ENCODE measurements at regions not wholly inside any gene's neighbourhood (a gene's known extent, or its start where the extent isn't known, plus 50 kb on each side); places are given as distances from the start of the nearest gene placed in this dataset.
"Not testable (repeated sequence)": the region's sequence is repeated elsewhere in the genome, so short reads cannot be mapped to it uniquely, and the experiment has no call there.

DNA sequence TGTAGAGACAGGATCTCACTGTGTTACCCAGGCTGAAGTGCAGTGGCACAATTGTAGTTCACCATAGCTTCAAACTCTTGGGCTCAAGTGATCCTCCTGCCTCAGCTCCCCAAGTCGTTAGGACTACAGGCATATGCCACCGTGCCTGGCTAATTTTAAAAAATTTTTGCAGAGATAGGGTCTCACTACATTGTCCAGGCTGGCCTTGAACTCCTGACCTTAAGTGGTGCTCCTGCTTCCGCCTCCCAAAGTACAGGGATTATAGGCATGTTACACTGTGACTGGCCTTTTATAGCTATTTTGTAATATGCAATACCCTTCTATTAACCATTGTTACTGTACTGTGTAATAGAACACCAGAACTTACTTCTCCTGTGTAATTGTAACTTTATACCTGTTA lies 139.3 kb upstream of the ZNF267 start:
- TF ChIP-seq, protein P1, sequence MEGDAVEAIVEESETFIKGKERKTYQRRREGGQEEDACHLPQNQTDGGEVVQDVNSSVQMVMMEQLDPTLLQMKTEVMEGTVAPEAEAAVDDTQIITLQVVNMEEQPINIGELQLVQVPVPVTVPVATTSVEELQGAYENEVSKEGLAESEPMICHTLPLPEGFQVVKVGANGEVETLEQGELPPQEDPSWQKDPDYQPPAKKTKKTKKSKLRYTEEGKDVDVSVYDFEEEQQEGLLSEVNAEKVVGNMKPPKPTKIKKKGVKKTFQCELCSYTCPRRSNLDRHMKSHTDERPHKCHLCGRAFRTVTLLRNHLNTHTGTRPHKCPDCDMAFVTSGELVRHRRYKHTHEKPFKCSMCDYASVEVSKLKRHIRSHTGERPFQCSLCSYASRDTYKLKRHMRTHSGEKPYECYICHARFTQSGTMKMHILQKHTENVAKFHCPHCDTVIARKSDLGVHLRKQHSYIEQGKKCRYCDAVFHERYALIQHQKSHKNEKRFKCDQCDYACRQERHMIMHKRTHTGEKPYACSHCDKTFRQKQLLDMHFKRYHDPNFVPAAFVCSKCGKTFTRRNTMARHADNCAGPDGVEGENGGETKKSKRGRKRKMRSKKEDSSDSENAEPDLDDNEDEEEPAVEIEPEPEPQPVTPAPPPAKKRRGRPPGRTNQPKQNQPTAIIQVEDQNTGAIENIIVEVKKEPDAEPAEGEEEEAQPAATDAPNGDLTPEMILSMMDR (IDR thresholded peaks at IDR 0.05; ENCODE audit: low read depth, low read length), result no peak
- H3K4me3 ChIP-seq (replicated peaks in 1 of 2; ENCODE audit: low read depth in 2 of 2, low read length in 2 of 2), result no peak overlapping the region
- DNase-seq (ENCODE audit: low read depth in 2 of 2), result no peak

DNA sequence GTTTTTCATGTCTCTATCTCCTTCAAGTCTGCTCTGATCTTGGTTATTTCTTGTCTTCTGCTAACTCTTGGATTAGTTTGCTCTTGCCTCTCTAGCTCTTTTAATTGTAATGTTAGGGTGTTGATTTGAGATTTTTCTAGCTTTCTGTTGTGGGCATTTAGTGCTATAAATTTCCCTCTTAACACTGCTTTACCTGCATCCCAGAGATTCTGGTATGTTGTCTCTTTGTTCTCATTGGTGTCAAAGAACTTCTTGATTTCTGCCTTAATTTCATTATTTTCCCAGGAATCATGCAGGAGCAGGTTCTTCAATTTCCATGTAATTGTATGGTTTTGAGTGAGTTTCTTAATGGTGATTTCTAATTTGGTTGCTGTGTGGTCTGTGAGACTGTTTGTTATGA lies 128.5 kb upstream of the ZNF267 start:
- not testable (repeated sequence) for DNase-seq (ENCODE audit: low read depth in 2 of 2); H3K4me3 ChIP-seq (replicated peaks in 1 of 2; ENCODE audit: low read depth in 2 of 2, low read length in 2 of 2)

DNA sequence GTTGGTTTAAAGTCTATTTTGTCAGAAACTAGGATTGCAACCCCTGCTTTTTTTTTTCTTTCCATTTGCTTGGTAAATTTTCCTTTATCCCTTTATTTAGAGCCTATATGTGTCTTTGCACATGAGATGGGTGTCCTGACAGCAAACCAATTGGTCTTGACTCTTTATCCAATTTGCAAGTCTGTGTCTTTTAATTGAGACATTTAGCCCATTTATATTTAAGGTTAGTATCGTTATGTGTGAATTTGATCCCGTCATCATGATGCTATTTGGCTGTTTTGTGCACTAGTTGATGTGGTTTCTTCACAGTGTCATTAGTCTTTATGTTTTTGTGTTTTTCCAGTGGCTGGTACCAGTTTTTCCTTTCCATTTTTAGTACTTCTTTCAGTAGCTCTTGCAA lies 127.7 kb upstream of the ZNF267 start:
- H3K4me3 ChIP-seq (replicated peaks in 1 of 2; ENCODE audit: low read depth in 2 of 2, low read length in 2 of 2), result no peak overlapping the region
- TF ChIP-seq, protein P1 (IDR thresholded peaks at IDR 0.05; ENCODE audit: low read depth, low read length), result no peak
- DNase-seq (ENCODE audit: low read depth in 2 of 2), result no peak

DNA sequence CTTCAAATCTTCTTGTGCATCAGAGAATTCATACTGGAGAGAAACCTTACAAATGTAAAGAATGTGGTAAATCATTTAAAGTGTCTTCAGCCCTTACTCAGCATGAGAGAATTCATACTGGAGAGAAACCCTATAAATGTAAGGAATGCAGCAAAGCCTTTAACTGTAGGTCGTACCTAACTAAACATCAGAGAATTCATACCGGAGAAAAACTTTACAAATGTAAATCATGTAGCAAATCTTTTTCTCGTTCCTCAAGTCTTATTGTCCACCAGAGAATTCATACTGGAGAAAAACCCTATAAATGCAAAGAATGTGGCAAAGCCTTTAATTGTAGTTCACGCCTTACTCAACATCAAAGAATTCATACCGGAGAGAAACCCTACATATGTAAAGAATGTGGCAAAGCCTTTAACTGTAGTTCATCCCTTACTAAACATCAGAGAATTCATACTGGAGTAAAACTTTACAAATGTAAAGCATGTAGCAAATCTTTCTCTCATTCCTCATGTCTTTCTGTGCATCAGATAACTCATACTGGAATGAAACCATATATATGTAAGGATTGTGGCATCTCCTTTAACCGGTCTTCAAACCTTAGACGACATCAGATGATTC lies 118.5 kb upstream of the ZNF267 start:
- TF ChIP-seq, protein P1 (IDR thresholded peaks at IDR 0.05; ENCODE audit: low read depth, low read length), result no peak
- H3K4me3 ChIP-seq (replicated peaks in 1 of 2; ENCODE audit: low read depth in 2 of 2, low read length in 2 of 2), result no peak overlapping the region
- DNase-seq (ENCODE audit: low read depth in 2 of 2), result peak in 1 of 2 donors; percentile 8

DNA sequence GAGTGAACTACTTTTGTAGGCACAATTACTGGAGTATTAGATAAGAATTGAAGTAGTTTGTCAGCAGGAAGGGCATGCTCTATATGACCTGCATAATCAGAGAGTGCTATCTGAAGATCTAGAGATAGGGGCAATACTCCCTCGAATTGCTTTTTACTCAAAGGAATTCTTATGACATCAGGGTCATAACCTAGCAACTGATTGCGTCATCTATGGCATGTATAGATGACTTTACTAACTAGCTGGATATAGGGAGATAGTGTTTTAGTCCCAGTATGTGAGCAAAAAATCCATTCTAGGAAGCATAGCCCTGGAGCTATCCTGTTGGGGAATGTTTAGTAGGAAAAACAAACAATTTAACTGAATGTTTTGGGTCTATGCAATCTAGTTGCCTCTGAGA lies 109.5 kb upstream of the ZNF267 start:
- no peak for DNase-seq (ENCODE audit: low read depth in 2 of 2)
- TF ChIP-seq, protein P1 (IDR thresholded peaks at IDR 0.05; ENCODE audit: low read depth, low read length), result no peak
- no peak overlapping the region for H3K4me3 ChIP-seq (replicated peaks in 1 of 2; ENCODE audit: low read depth in 2 of 2, low read length in 2 of 2)

DNA sequence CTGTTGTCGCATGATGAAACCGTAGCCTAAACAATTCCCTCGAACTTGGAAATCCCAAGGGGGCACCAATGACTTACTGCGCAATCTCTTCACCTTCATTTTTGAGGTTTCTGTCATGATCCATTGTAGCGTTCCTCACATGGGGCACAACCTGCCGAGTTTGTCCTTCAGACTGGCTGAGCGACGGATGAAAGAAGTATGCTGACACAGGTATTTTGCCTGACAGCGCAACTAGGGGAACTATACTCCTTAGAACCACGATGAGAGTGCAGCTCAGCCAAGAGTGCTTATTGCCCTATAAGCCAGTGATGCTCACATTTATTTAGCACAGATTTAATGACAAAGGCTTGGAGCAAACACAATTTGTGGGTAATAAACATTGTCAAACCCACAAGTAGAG lies 106.3 kb upstream of the ZNF267 start:
- TF ChIP-seq, protein P1 (IDR thresholded peaks at IDR 0.05; ENCODE audit: low read depth, low read length), result no peak
- H3K4me3 ChIP-seq (replicated peaks in 1 of 2; ENCODE audit: low read depth in 2 of 2, low read length in 2 of 2), result no peak overlapping the region
- DNase-seq (ENCODE audit: low read depth in 2 of 2), result no peak

DNA sequence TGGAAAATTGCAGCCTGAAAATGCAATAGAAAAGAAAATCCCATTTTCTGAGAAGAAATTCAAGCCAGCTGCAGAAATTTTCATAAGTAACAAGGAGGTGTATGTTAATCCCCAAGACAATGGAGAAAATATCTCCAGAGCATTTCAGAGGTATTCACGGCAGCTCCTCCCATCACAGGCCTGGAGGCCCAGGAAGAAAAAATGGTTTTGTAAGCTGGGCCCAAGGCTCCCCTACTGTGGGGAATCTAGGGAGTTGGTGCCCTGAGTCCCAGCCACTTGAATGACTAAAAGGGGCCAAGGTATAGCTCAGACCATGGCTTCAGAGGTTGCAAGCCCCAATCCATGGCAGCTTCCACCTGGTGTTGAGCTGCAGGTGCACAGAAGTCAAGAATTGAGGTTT lies 93.3 kb upstream of the ZNF267 start:
- no peak overlapping the region for H3K4me3 ChIP-seq (replicated peaks in 1 of 2; ENCODE audit: low read depth in 2 of 2, low read length in 2 of 2)
- DNase-seq (ENCODE audit: low read depth in 2 of 2), result no peak
- TF ChIP-seq, protein P1 (IDR thresholded peaks at IDR 0.05; ENCODE audit: low read depth, low read length), result no peak

Data from cardiac fibroblast (primary cell).